ENCODE measurements at regions not wholly inside any gene's neighbourhood (a gene's known extent, or its start where the extent isn't known, plus 50 kb on each side); places are given as distances from the start of the nearest gene placed in this dataset.

DNA sequence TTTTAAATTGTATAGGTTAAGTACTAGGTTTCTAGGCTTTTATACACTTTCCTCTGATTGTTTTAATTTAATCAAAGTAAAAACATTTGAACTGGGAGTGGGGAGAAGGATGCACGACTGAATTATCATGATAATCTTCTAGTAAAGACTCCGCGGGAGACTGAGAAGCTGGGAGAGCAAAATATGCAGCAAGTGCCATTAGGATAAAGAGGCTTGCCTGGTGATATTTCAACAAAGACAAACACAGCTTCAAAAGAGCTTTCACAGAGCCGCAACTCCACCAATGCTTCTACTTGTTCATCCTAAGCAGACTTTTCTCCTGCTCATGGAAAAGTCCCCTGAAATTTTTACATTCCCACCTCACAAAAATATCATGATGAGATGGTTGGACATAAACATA lies 239.0 kb upstream of the PTBP2 start:
- TF ChIP-seq, protein P1, sequence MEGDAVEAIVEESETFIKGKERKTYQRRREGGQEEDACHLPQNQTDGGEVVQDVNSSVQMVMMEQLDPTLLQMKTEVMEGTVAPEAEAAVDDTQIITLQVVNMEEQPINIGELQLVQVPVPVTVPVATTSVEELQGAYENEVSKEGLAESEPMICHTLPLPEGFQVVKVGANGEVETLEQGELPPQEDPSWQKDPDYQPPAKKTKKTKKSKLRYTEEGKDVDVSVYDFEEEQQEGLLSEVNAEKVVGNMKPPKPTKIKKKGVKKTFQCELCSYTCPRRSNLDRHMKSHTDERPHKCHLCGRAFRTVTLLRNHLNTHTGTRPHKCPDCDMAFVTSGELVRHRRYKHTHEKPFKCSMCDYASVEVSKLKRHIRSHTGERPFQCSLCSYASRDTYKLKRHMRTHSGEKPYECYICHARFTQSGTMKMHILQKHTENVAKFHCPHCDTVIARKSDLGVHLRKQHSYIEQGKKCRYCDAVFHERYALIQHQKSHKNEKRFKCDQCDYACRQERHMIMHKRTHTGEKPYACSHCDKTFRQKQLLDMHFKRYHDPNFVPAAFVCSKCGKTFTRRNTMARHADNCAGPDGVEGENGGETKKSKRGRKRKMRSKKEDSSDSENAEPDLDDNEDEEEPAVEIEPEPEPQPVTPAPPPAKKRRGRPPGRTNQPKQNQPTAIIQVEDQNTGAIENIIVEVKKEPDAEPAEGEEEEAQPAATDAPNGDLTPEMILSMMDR (IDR thresholded peaks at IDR 0.05): no peak
- TF ChIP-seq POLR2A (IDR thresholded peaks at IDR 0.05): no peak
